ENCODE measurements at regions not wholly inside any gene's neighbourhood (a gene's known extent, or its start where the extent isn't known, plus 50 kb on each side); places are given as distances from the start of the nearest gene placed in this dataset.
A peak's percentile ranks its signal among the peaks of the same experiment; 100 is the strongest.

GRCh38 chr6:142679907-142680700 is 264.9 kb downstream of the HIVEP2 start:
- no peak for ATAC-seq
- DNase-seq (ENCODE audit: low spot score): no peak

- ATAC-seq: no peak
- DNase-seq (ENCODE audit: low spot score): no peak
These were observed 263.9 kb downstream of the HIVEP2 start for GRCh38 chr6:142681099-142681498.

- no peak for ATAC-seq
These were observed 262.0 kb downstream of the HIVEP2 start for GRCh38 chr6:142682985-142683384.

GRCh38 chr6:142683714-142684141 is 261.2 kb downstream of the HIVEP2 start:
- DNase-seq (ENCODE audit: low spot score) (no peak), ATAC-seq (no peak)

More at GRCh38 chr6:142682985-142683384, 262.0 kb downstream of the HIVEP2 start:
- DNase-seq (ENCODE audit: low spot score): no peak

- ATAC-seq: no peak
- DNase-seq (ENCODE audit: low spot score): no peak
These were observed 260.6 kb downstream of the HIVEP2 start for GRCh38 chr6:142684371-142684770.

- DNase-seq (ENCODE audit: low spot score) (no peak), ATAC-seq (no peak)
These were observed 259.0 kb downstream of the HIVEP2 start for GRCh38 chr6:142685852-142686506.

GRCh38 chr6:142686507-142686887 is 258.5 kb downstream of the HIVEP2 start:
- ATAC-seq (no peak), DNase-seq (ENCODE audit: low spot score) (no peak)

- ATAC-seq: peak; percentile 76
- DNase-seq (ENCODE audit: low spot score): peak; percentile 58
These were observed 252.0 kb downstream of the HIVEP2 start for GRCh38 chr6:142692942-142693341.

- DNase-seq (ENCODE audit: low spot score): no peak
- ATAC-seq: no peak
These were observed 251.5 kb downstream of the HIVEP2 start for GRCh38 chr6:142693441-142693840.

GRCh38 chr6:142694054-142694453 is 250.9 kb downstream of the HIVEP2 start:
- no peak for DNase-seq (ENCODE audit: low spot score)
- no peak for ATAC-seq

GRCh38 chr6:142695016-142695415 is 250.0 kb downstream of the HIVEP2 start:
- ATAC-seq (peak; percentile 36), DNase-seq (ENCODE audit: low spot score) (no peak)

GRCh38 chr6:142696123-142697000 is 248.6 kb downstream of the HIVEP2 start:
- DNase-seq (ENCODE audit: low spot score): peak; percentile 86
- ATAC-seq: peak; percentile 88

- ATAC-seq: no peak
- DNase-seq (ENCODE audit: low spot score): no peak
These were observed 248.0 kb downstream of the HIVEP2 start for GRCh38 chr6:142697001-142697335.

- ATAC-seq (no peak), DNase-seq (ENCODE audit: low spot score) (no peak)
These were observed 247.1 kb downstream of the HIVEP2 start for GRCh38 chr6:142697922-142698321.

GRCh38 chr6:142698751-142699150 is 246.2 kb downstream of the HIVEP2 start:
- no peak for ATAC-seq
- DNase-seq (ENCODE audit: low spot score): no peak

- no peak for ATAC-seq
- DNase-seq (ENCODE audit: low spot score): no peak
These were observed 245.6 kb downstream of the HIVEP2 start for GRCh38 chr6:142699391-142699790.

- ATAC-seq (no peak), DNase-seq (ENCODE audit: low spot score) (no peak)
These were observed 244.9 kb downstream of the HIVEP2 start for GRCh38 chr6:142700032-142700431.

- no peak for DNase-seq (ENCODE audit: low spot score)
- ATAC-seq: no peak
These were observed 244.2 kb downstream of the HIVEP2 start for GRCh38 chr6:142700671-142701312.

Data from left lobe of liver (tissue), 2 donors.